BE2C (cell line): ENCODE measurements at regions not wholly inside any gene's neighbourhood (a gene's known extent, or its start where the extent isn't known, plus 50 kb on each side); places are given as distances from the start of the nearest gene placed in this dataset.

ENCODE experiments used
- DNase-seq: peaks from one replicate; pipeline ENCODE4 v3.0.0-alpha.2; 2020
- H3K27me3 ChIP-seq: fragments of 250-450 bp; sonication (Bioruptor Pico); 2 replicates; pipeline ENCODE4 v1.5.1; 2020; ENCODE audit warnings: mild to moderate bottlenecking
- H3K36me3 ChIP-seq: fragments of 250-450 bp; sonication (Bioruptor Pico); 2 replicates; pipeline ENCODE4 v1.5.1; 2020; ENCODE audit warnings: mild to moderate bottlenecking
- H3K4me1 ChIP-seq: fragments of 250-450 bp; sonication (Bioruptor Pico); 2 replicates; pipeline ENCODE4 v1.5.1; 2020
- H3K4me3 ChIP-seq: 2 replicates; pipeline ENCODE4 v1.5.1; 2011; ENCODE audit warnings: low read depth, low read length
- H3K9me3 ChIP-seq: fragments of 250-450 bp; sonication (Bioruptor Pico); 2 replicates; pipeline ENCODE4 v1.5.1; 2020
- TF ChIP-seq, protein P1 (sequence below): IDR thresholded peaks from 2 replicates; pipeline ENCODE4 v1.5.1; 2012; ENCODE audit warnings: mild to moderate bottlenecking, low read depth, low read length

- H3K4me1 ChIP-seq = no peaks in the 10 kb centered on the region
- no peaks in the 10 kb centered on the region for H3K27me3 ChIP-seq
- no peaks in the 10 kb centered on the region for H3K9me3 ChIP-seq
- no peak overlapping the region for H3K4me3 ChIP-seq
- TF ChIP-seq, protein P1, sequence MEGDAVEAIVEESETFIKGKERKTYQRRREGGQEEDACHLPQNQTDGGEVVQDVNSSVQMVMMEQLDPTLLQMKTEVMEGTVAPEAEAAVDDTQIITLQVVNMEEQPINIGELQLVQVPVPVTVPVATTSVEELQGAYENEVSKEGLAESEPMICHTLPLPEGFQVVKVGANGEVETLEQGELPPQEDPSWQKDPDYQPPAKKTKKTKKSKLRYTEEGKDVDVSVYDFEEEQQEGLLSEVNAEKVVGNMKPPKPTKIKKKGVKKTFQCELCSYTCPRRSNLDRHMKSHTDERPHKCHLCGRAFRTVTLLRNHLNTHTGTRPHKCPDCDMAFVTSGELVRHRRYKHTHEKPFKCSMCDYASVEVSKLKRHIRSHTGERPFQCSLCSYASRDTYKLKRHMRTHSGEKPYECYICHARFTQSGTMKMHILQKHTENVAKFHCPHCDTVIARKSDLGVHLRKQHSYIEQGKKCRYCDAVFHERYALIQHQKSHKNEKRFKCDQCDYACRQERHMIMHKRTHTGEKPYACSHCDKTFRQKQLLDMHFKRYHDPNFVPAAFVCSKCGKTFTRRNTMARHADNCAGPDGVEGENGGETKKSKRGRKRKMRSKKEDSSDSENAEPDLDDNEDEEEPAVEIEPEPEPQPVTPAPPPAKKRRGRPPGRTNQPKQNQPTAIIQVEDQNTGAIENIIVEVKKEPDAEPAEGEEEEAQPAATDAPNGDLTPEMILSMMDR = no peak
- DNase-seq = no peak
- no peaks in the 10 kb centered on the region for H3K36me3 ChIP-seq
These were observed 374.7 kb downstream of the NPHP4 start for GRCh38 chr1:5617546-5617945.

DNA sequence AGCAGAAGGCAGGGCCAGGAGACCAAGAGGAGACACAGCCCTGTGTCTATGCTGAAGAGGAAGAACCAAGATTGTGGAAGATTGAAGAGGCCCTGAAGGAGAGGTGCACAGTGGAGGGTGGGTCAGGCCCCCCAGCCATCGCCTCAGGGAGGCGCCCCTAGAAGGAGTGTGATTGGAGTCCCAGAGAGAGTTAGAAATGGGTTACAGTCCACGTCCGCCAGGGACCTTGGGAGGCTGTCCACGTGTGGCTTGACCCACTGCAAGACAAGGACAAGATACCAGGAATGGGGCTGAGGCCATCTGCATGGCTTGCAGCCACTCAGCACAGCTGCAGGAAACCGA lies 375.1 kb downstream of the NPHP4 start:
- Histone ChIP-seq H3K9me3 (no peaks in the 10 kb centered on the region), H3K27me3 (no peaks in the 10 kb centered on the region), H3K4me3 (no peak overlapping the region), H3K36me3 (no peaks in the 10 kb centered on the region), H3K4me1 (no peaks in the 10 kb centered on the region)
- TF ChIP-seq, protein P1 = no peak
- no peak for DNase-seq

DNA sequence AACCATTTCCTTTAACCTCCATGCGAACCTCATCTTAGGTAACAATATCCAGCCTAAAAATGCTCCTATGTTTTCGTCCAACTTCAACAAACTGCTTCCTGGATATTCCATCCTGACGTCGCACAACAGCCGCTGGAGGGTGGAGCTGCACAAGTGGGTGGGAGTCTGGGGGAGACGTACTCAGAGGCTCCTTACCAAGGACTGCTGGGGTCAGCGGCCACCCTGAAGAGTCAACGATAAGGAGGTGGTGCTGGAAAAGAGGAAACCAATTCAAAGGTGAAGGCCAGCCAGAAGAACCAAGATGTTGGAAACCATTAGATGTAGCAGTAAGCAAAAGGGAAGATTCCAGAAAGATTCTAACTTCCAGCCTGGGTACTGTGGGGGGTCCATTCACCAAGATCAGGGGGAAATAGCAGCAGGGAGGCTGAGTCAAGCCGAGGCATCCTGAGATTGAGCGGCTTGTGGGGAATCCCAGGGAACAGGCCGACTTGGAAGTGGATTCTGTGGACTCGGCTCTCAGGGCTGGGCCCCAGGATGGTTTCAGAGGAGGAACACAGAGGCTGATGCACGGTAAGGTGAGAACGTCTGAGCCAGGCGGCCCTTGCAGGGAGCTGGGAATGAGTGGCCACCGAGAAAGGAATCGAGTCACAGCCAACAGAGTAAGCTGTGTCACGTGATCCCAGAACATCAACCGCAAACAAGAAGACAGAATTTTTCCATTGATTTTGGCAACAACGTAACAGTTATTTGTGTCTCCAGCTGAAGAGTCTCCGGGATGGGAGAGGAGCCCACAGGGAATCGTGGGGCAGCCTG lies 375.7 kb downstream of the NPHP4 start:
- TF ChIP-seq, protein P1 = no peak
- Histone ChIP-seq H3K36me3 (no peaks in the 10 kb centered on the region), H3K27me3 (no peaks in the 10 kb centered on the region), H3K4me1 (no peaks in the 10 kb centered on the region), H3K4me3 (no peak overlapping the region), H3K9me3 (no peaks in the 10 kb centered on the region)
- no peak for DNase-seq

DNA sequence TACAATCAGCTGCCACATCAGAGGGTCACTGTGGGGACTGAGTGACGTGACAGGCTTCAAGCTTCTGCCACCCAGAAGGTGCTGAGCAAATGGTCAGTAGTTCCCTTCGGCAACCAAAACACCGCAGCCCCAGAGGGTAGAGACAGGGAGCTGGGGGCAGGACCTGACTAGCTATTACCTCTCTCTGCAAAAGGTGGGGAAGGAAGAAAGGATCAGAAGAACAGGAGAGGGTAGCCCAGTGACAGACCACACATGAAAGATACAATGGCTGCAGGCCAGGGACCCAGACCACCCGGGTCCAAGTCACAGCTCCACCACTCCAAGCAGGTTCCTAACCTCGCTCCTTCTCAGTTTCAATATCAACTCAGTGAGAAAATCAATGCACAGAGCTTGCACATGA lies 377.1 kb downstream of the NPHP4 start:
- DNase-seq = no peak
- H3K9me3 ChIP-seq = no peaks in the 10 kb centered on the region
- no peaks in the 10 kb centered on the region for H3K36me3 ChIP-seq
- H3K4me3 ChIP-seq = no peak overlapping the region
- no peaks in the 10 kb centered on the region for H3K4me1 ChIP-seq
- TF ChIP-seq, protein P1 = no peak
- no peaks in the 10 kb centered on the region for H3K27me3 ChIP-seq

DNA sequence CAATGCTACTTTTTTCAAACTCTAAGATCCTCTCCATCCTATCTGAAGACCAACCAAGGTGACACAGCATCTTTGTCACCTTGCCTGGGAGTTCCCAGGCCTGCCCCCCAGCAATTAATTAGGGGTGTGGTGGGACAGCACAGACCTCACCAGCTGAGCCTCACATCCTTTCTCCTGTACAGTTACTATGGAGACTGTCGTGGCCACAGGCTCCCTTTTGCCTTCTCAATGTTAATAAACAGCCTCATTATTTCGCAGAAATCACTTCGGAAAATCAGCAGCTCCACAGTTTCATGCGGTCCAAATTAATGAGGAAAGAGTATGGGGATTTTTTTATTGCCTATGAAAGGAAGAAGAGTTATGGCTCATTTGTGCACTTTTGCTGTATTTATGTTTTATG lies 378.3 kb downstream of the NPHP4 start:
- Histone ChIP-seq H3K4me3 (no peak overlapping the region), H3K4me1 (no peaks in the 10 kb centered on the region), H3K27me3 (no peaks in the 10 kb centered on the region), H3K9me3 (no peaks in the 10 kb centered on the region), H3K36me3 (no peaks in the 10 kb centered on the region)
- TF ChIP-seq, protein P1 = no peak
- no peak for DNase-seq

GRCh38 chr1:5611851-5612250 lies 380.4 kb downstream of the NPHP4 start:
- TF ChIP-seq, protein P1 = no peak

More at GRCh38 chr1:5611851-5612250, 380.4 kb downstream of the NPHP4 start:
- Histone ChIP-seq H3K9me3 (no peaks in the 10 kb centered on the region), H3K4me1 (no peaks in the 10 kb centered on the region), H3K36me3 (no peaks in the 10 kb centered on the region), H3K4me3 (no peak overlapping the region), H3K27me3 (no peaks in the 10 kb centered on the region)
- DNase-seq = no peak
